ENCODE measurements at regions not wholly inside any gene's neighbourhood (a gene's known extent, or its start where the extent isn't known, plus 50 kb on each side); places are given as distances from the start of the nearest gene placed in this dataset.

- DNase-seq (ENCODE audit: low read depth): no peak
These were observed 260.4 kb downstream of the LPIN1 start for GRCh38 chr2:12006850-12007249.

GRCh38 chr2:12007282-12007681 lies 260.9 kb downstream of the LPIN1 start:
- DNase-seq (ENCODE audit: low read depth): no peak
- no peak for TF ChIP-seq CTCF (IDR thresholded peaks at IDR 0.05; ENCODE audit: insufficient read depth, low read depth, low read length, missing control alignments)
- no peak overlapping the region for H3K4me3 ChIP-seq (ENCODE audit: low read length)

More at GRCh38 chr2:12006850-12007249, 260.4 kb downstream of the LPIN1 start:
- H3K4me3 ChIP-seq (ENCODE audit: low read length): no peak overlapping the region
- no peak for TF ChIP-seq CTCF (IDR thresholded peaks at IDR 0.05; ENCODE audit: insufficient read depth, low read depth, low read length, missing control alignments)

- peak; percentile 47 for DNase-seq (ENCODE audit: low read depth)
- H3K4me3 ChIP-seq (ENCODE audit: low read length): no peak overlapping the region
- no peak for TF ChIP-seq CTCF (IDR thresholded peaks at IDR 0.05; ENCODE audit: insufficient read depth, low read depth, low read length, missing control alignments)
These were observed 262.1 kb downstream of the LPIN1 start for GRCh38 chr2:12008425-12009061.

GRCh38 chr2:12009323-12009905 lies 263.0 kb downstream of the LPIN1 start:
- TF ChIP-seq CTCF (IDR thresholded peaks at IDR 0.05; ENCODE audit: insufficient read depth, low read depth, low read length, missing control alignments): no peak
- H3K4me3 ChIP-seq (ENCODE audit: low read length): no peak overlapping the region
- no peak for DNase-seq (ENCODE audit: low read depth)

GRCh38 chr2:12010059-12010458 lies 263.6 kb downstream of the LPIN1 start:
- DNase-seq (ENCODE audit: low read depth): no peak
- no peak for TF ChIP-seq CTCF (IDR thresholded peaks at IDR 0.05; ENCODE audit: insufficient read depth, low read depth, low read length, missing control alignments)
- no peak overlapping the region for H3K4me3 ChIP-seq (ENCODE audit: low read length)

- no peak for TF ChIP-seq CTCF (IDR thresholded peaks at IDR 0.05; ENCODE audit: insufficient read depth, low read depth, low read length, missing control alignments)
- H3K4me3 ChIP-seq (ENCODE audit: low read length): no peak overlapping the region
- no peak for DNase-seq (ENCODE audit: low read depth)
These were observed 264.3 kb downstream of the LPIN1 start for GRCh38 chr2:12010779-12011178.
